HUDEP-2 (cell line): ENCODE measurements at regions not wholly inside any gene's neighbourhood (a gene's known extent, or its start where the extent isn't known, plus 50 kb on each side); places are given as distances from the start of the nearest gene placed in this dataset.
"Not testable (repeated sequence)": the region's sequence is repeated elsewhere in the genome, so short reads cannot be mapped to it uniquely, and the experiment has no call there.

Experiments used
- DNase-seq, 76 experiments: peaks; one replicate each; lab custom pipeline; 2025; ENCODE audit not compliant: unreplicated experiment in 76 of 76; lab: John Stamatoyannopoulos, UW

DNA sequence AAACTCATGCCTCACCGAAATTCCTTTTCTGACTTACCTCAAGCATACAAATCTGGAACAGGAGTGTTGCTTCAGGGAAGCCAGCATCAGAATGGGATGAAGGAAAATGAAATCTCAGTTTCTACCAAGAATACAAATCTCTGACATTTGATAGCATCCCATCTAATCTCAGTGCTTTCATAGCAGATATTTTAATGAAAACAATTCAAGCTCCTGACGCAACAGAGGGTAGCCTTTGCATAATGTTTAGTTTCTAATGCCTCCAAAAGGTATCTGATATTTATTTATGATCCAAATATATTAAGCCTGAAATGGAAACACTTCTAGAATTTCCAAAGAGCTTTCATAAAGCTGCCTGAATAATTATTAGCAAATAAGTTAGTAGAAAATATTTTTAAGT is 251.4 kb downstream of the DEPDC1B start:
- no peak for DNase-seq

GRCh38 chr5:60447488-60447920 is 252.5 kb downstream of the DEPDC1B start:
- DNase-seq = no peak

- DNase-seq = no peak
These were observed 253.0 kb downstream of the DEPDC1B start for GRCh38 chr5:60446917-60447316.

DNA sequence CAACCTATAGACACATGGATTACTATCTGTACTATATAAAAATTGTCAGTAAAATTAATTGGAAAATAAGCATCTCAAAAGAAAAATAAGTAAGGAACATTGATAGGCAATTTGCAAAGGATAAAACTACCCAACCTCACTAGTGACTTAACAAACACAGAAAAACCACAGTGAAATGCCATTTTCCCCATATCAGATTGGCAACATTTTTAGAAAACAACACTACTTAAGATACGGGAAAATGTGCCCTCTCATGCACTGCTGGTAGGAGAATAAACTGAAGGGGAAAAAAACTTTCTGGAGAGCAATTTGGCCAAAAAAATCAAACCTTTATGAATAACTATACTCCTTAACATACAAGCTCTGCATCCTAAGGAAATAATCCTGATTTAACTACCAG is 254.0 kb downstream of the DEPDC1B start:
- DNase-seq = peak in 30 of 76 experiments; percentile 5 to 67 (median 35)

- no peak for DNase-seq
These were observed 254.5 kb downstream of the DEPDC1B start for GRCh38 chr5:60445427-60445826.

DNA sequence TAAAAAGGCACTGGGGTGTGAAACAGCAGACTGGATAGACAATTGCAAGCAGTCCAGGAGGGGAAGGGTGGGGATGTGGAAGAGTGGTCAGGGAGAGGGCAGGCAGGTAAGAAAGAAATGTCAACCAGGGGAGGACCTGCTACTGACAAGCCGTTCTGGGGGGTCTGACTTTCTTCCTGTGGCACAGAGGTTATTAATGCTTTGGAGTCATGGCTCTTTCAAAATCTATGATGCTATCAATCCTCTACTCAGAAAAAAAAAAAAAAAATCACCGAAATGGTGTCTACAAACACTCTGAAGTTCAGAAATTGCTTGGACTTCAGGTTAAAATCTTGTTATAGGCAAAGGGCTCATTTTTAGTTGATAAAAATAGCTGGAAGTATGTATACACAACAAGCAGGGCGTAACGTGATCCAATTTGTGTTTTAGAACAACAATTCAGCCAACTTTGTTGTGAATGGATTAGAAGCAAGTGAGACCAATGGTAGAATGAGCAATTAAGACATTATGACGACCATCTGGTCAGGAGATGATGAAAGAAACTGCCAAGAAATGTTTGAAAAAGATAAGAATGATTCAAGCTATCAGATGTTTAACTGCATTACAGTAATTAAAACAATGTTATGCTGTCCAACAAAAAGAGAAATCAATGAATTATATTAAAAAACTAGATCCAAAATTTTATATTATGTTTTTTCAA is 255.2 kb downstream of the DEPDC1B start:
- DNase-seq = peak in 23 of 76 experiments; percentile 1 to 55 (median 18)

DNA sequence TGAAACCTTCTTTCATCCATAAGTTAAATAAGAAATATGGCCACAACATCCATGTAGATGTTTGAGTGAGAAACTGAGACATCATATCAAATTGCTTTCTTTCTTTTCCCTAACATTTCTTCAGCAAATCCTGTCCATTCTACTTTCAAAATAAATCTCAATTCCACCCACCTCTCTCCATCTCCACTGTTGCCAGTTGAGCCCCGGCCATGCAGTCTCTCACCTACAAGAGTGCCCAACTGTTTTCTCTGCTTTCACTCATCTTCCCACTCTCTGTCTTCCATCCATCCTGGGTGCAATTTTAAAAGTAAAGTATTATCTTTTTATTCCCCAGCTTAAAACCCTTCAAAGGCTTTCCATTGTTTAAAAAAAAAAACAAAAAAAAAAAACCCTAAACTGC is 260.4 kb downstream of the DEPDC1B start:
- DNase-seq = no peak

- no peak for DNase-seq
These were observed 262.7 kb downstream of the DEPDC1B start for GRCh38 chr5:60437308-60437707.

- DNase-seq = no peak
These were observed 263.4 kb downstream of the DEPDC1B start for GRCh38 chr5:60436518-60436917.

GRCh38 chr5:60435808-60436207 is 264.2 kb downstream of the DEPDC1B start:
- DNase-seq = no peak

- DNase-seq = not testable (repeated sequence)
These were observed 273.8 kb downstream of the DEPDC1B start for GRCh38 chr5:60426189-60426588.

GRCh38 chr5:60420773-60421172 is 279.2 kb downstream of the DEPDC1B start:
- DNase-seq = not testable (repeated sequence)

GRCh38 chr5:60417500-60418181 is 282.3 kb downstream of the DEPDC1B start:
- DNase-seq = no peak

DNA sequence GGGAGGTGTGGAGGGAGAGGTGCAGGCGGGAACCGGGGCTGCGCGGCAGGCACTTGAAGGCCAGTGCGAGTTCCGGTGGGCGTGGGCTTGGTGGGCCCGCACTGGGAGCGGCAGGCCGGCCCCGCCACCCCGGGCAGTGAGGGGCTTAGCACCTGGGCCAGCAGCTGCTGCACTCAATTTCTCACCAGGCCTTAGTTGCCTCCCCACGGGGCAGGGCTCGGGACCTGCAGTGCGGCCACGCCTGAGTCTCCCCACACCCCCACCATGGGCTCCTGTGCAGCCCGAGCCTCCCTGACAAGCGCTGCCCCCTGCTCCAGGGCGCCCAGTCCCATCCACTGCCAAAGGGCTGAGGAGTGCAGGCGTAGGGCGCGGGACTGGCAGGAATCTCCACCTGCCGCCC is 284.5 kb downstream of the DEPDC1B start:
- no peak for DNase-seq

DNA sequence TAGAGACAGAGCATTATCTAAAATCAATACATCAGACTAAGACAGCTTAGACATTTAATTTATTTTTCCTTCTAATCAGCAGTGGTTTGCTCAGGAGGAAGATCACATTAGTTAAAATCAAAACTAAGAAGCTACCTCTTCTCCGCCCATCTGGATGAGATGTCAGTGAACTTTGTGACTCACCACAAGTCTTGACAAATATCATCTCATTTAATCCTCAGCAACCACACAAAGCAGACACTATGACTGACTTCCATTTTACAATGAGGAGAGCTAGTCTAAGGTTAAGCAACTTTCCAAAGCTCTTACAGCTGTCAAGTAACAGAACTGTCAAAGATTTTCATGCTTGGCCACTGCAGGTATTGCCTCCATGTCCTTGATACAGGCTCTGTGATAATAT is 289.5 kb downstream of the DEPDC1B start:
- no peak for DNase-seq

DNA sequence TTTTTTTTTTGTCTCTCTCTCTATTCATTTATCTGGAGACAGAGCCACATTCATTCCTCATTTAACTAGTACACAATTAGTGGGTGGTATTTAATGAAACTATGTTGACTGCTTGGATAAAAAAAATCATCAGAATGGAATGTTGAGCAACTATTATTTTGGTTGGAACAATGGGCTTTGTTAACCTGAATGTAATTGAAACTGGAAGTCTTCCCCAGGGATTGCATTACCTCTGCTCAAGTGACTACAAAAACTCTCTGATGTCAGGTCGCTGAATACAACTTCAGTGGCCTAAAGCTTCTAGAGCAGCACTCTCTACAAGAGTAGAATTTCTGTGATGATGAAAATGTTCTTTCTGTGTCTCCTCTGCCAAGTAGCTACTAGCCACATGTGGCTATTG is 295.8 kb downstream of the DEPDC1B start:
- no peak for DNase-seq

DNA sequence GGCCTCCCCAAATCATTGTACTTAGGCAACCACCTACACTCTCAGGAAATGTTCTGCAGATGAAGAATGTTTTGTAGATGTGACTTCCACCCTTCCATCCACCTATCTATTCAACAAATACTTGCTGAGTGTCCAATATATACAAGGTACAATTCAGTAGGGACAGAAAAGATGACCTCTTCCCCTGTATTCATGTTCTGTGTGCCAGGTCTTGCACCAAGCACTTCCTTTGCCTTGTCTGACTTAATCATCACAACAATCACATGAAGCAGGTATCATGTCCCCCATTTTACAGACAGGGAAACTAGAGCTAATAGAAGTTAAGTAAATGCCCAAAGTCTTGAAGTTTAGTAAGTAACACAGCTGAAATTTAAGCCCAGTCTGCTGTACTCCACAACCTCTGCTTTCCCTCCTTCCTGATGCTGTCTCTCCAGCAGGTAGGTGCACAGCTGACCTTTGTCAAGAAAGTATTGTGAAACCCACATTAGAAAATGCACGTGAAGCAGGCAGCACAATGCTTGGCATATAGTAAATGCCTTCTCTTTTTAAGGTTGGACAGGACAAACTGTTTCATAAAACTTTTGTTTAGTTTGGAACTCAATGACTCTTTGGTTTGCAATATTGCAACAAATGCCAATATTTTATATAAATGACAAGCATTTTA is 296.5 kb downstream of the DEPDC1B start:
- no peak for DNase-seq

DNA sequence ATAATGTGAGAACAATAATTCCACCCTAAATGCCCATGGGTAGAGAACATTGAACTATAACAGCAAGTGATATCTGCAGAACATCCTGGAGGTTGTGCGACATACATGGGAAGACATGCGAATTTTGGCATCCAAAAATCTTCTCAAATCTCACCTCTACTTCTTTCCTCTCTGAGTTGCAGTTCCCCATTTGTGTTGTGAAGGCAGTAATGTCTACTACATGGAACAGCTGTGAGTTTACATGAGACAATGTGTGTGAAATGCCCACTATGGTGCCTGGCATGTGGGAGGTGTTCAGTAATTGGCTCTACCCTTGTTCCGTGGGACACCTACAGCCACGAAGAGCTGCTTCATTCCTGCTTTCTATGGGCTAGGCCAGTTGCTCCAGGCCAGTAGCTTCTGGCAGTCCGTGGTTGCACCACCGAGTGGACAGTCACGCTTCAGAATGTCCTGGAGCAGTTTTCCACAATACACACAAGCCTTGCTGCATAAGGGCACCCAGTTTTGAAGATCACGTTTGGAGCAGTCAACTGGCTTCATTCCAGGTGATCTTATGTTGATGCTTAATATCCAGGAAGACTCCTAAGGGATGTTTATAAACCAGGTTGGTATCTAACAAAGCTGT is 297.7 kb downstream of the DEPDC1B start:
- no peak for DNase-seq

GRCh38 chr5:60401526-60401925 is 298.4 kb downstream of the DEPDC1B start:
- DNase-seq = no peak

DNA sequence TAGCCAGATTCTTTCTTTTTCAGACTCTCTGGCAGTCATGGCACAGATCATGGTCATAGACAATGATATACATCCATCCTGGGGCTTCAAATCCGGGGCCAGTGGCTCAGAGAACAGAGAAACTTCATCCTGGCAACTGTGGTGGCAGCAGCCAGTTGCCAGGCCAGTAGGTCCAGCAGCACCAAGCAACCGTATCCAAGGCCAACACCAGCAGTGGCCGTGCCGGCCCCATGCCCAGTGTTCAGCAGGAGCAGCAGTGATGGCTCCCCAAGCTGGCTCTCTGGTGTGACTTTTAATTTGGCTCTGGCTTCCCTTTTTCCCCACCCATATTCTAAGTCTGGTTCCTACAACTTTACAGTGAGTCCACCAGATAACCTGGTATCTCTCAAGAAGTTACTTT is 300.5 kb downstream of the DEPDC1B start:
- DNase-seq = no peak

DNA sequence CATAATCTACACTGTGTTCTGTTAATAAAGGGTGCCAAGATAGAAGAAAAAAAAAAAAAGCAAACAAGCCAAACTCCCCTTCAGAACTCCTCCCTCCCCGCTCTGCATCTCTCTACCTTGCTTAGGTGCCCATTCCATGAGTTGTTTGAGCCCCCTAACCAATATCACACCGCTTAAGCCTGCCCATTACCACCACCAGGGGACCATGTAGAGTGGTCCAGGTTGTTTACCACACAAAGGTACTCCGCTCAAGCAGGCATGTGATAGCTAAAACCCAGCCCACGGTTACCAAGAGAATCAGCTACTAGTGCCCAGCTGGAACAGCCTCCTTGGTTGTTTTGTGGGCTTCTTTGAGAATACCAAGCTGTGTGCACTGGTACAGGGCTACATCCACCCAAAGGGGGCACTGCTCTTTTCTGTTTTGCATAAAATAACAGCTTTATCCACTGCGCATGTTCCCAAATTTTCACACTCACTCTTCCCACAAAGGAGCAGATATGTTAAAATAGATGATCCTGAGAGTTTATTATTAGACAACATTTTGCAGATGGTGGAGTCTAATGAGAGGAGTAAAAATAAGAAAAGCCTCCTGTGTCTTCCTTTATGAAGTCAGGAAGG is 304.1 kb downstream of the DEPDC1B start:
- no peak for DNase-seq
